SK-N-MC (cell line): ENCODE measurements at regions not wholly inside any gene's neighbourhood (a gene's known extent, or its start where the extent isn't known, plus 50 kb on each side); places are given as distances from the start of the nearest gene placed in this dataset.

Source experiments
- EZH2 ChIP-seq: fragments of 200-600 bp; sonication (generic); IDR thresholded peaks from one replicate; pipeline ENCODE4 v1.6.1; 2017; ENCODE audit warnings: antibody characterized with exemption
- POLR2AphosphoS5 ChIP-seq: IDR thresholded peaks from 2 replicates; pipeline ENCODE4 v1.6.1; 2012; ENCODE audit warnings: mild to moderate bottlenecking, low read depth, low read length, borderline replicate concordance

GRCh38 chr1:230591678-230592077 is 50.6 kb upstream of the COG2 start:
- TF ChIP-seq POLR2AphosphoS5 = no peak
- no peak for TF ChIP-seq EZH2
